K562 (cell line): ENCODE measurements at regions not wholly inside any gene's neighbourhood (a gene's known extent, or its start where the extent isn't known, plus 50 kb on each side); places are given as distances from the start of the nearest gene placed in this dataset.

Source experiments
- ATAC-seq: fragments of 200-7000 bp; cut with Tn5 transposase; 3 replicates; pipeline ENCODE4 v1.9.1; 2020; ENCODE audit warnings: moderate library complexity
- BruUV-seq: library from RNA; stranded (reverse); fragments of 400-500 nt; replicated peaks from 2 replicates; lab custom pipeline; 2021; lab: Mats Ljungman, UMichigan
- CTCF ChIA-PET: fragments of 300-600 bp; formaldehyde crosslinking; extraction: SDS; loops from one replicate; lab custom pipeline; 2021; ENCODE audit warnings: low intra/inter-chr PET ratio; lab: Yijun Ruan, JAX
- POLR2A ChIA-PET: fragments of 300-600, 350-650 bp; sonication (Branson Sonifier 250); formaldehyde crosslinking; extraction: SDS; loops from one replicate; lab custom pipeline; 2021; ENCODE audit warnings: antibody characterized with exemption, inconsistent platforms; lab: Yijun Ruan, JAX
- DNase-seq, 4 experiments: peaks; one replicate each; pipeline versions ENCODE4 v3.0.0 to v3.0.0-alpha.2; 2011 to 2018; ENCODE audit warnings: low spot score in 3 of 4, mixed read lengths in 3 of 4; ENCODE audit errors: extremely low read depth in 1 of 4
- FAIRE-seq: peaks from 2 replicates; lab custom pipeline; 2011; peaks lifted over from hg19 to GRCh38; lab: Jason Lieb, UNC
- H2AFZ ChIP-seq: 2 replicates; pipeline ENCODE4 v1.6.0; 2011; ENCODE audit warnings: low read depth, low read length, control low read depth, inconsistent platforms
- H3K27ac ChIP-seq: fragments of 200-600 bp; 3 replicates; pipeline ENCODE4 v1.8.0; 2011; ENCODE audit warnings: low read depth, mild to moderate bottlenecking, control low read depth, inconsistent platforms, low read length, moderate library complexity, mixed read lengths; ENCODE audit errors: extremely low read depth
- H3K27me3 ChIP-seq, 2 experiments: fragments of 300-600 bp in 1 of 2; 2 replicates in 1 of 2; 3 replicates in 1 of 2; pipeline versions ENCODE4 v1.6.0 to v1.8.0; 2011; ENCODE audit warnings: inconsistent platforms in 2 of 2, low read length in 2 of 2, mild to moderate bottlenecking in 1 of 2, mixed read lengths in 1 of 2, moderate library complexity in 1 of 2; ENCODE audit not compliant: control insufficient read depth in 2 of 2, insufficient read depth in 2 of 2
- H3K36me3 ChIP-seq: fragments of 300-600 bp; 3 replicates; pipeline ENCODE4 v1.8.0; 2011; ENCODE audit warnings: mild to moderate bottlenecking, low read length, inconsistent platforms; ENCODE audit not compliant: control insufficient read depth, insufficient read depth
- H3K4me1 ChIP-seq, 2 experiments: fragments of 200-600 bp in 1 of 2; replicated peaks in 1 of 2; 2 replicates in 1 of 2; 3 replicates in 1 of 2; pipeline versions ENCODE4 v1.5.1 to v1.8.0; 2011; ENCODE audit warnings: inconsistent platforms in 2 of 2, low read length in 2 of 2, mild to moderate bottlenecking in 1 of 2, mixed read lengths in 1 of 2, moderate library complexity in 1 of 2; ENCODE audit not compliant: control insufficient read depth in 2 of 2, insufficient read depth in 2 of 2
- H3K4me2 ChIP-seq: 2 replicates; pipeline ENCODE4 v1.6.1; 2011; ENCODE audit warnings: low read length, control low read depth, inconsistent platforms, mixed read lengths; ENCODE audit not compliant: insufficient read depth
- H3K4me3 ChIP-seq: fragments of 200-600 bp; sonication (generic), shearing (Covaris generic); 2 replicates; pipeline ENCODE4 v1.5.1; 2016; ENCODE audit warnings: control low read depth, inconsistent platforms
- H3K79me2 ChIP-seq: fragments of 200-600 bp; 3 replicates; pipeline ENCODE4 v1.8.0; 2011; ENCODE audit warnings: low read length, inconsistent platforms; ENCODE audit not compliant: control insufficient read depth, insufficient read depth
- H3K9ac ChIP-seq, 2 experiments: 2 replicates each; pipeline versions ENCODE4 v1.6.0 to v1.6.1; 2011; ENCODE audit warnings: low read depth in 2 of 2, low read length in 2 of 2, control low read depth in 1 of 2, inconsistent platforms in 1 of 2, mild to moderate bottlenecking in 1 of 2, mixed read lengths in 1 of 2; ENCODE audit not compliant: insufficient read depth in 1 of 2
- H3K9me1 ChIP-seq: one replicate; pipeline ENCODE4 v1.6.0; 2011; ENCODE audit warnings: inconsistent platforms, mild to moderate bottlenecking, low read length, moderate library complexity; ENCODE audit not compliant: control insufficient read depth, insufficient read depth
- H3K9me3 ChIP-seq: replicated peaks from 2 replicates; pipeline ENCODE4 v1.5.1; 2011; ENCODE audit warnings: low read depth, low read length, inconsistent platforms; ENCODE audit not compliant: control insufficient read depth, insufficient read depth
- H4K20me1 ChIP-seq: replicated peaks from 2 replicates; pipeline ENCODE4 v1.6.1; 2011; ENCODE audit warnings: low read length, inconsistent platforms, mixed read lengths; ENCODE audit not compliant: control insufficient read depth, insufficient read depth
- BRD4 ChIP-seq: fragments of 200-600 bp; sonication (generic); IDR thresholded peaks from 2 replicates; pipeline ENCODE4 v1.6.1; 2017; ENCODE audit warnings: inconsistent platforms
- CBFA2T2 ChIP-seq: fragments of 450-650 bp; conservative IDR thresholded peaks from 2 replicates; pipeline ENCODE4 v1.6.1; 2017; ENCODE audit warnings: mild to moderate bottlenecking
- DNMT1 ChIP-seq: fragments of 450-650 bp; IDR thresholded peaks from 2 replicates; pipeline ENCODE4 v1.6.1; 2016; ENCODE audit warnings: antibody characterized with exemption, mild to moderate bottlenecking
- ELF1 ChIP-seq: fragments of 200-800 bp; sonication (Bioruptor generic); IDR thresholded peaks from 2 replicates; pipeline ENCODE4 v1.6.1; 2016; ENCODE audit warnings: missing genetic modification characterization, missing compliant biosample characterization
- HNRNPH1 ChIP-seq: fragments of 200-400 bp; formaldehyde crosslinking; optimal IDR thresholded peaks from 2 replicates; pipeline ENCODE3; 2017; ENCODE audit warnings: low read depth, mild to moderate bottlenecking, low read length, moderate library complexity
- ILF3 ChIP-seq: fragments of 450-650 bp; IDR thresholded peaks from 2 replicates; pipeline ENCODE4 v1.6.1; 2018; ENCODE audit warnings: antibody characterized with exemption, mild to moderate bottlenecking, moderate library complexity, borderline replicate concordance
- NBN ChIP-seq: fragments of 450-650 bp; IDR thresholded peaks from 2 replicates; pipeline ENCODE4 v1.6.1; 2016; ENCODE audit warnings: low read depth, mild to moderate bottlenecking
- ZNF263 ChIP-seq: sonication (generic); formaldehyde crosslinking; IDR thresholded peaks from 2 replicates; pipeline ENCODE4 v1.8.0; 2022; ENCODE audit warnings: mild to moderate bottlenecking, missing genetic modification reagents, borderline replicate concordance
- WGBS: fragments of 100-300 bp; shearing (Covaris generic); methylation state at CpG from one replicate; pipeline ENCODE4 v1.1.6; 2016; ENCODE audit warnings: low coverage, mixed read lengths; ENCODE audit not compliant: insufficient coverage; ENCODE audit errors: missing lambda C conversion rate; 5-methylcytosine and 5-hydroxymethylcytosine counted together
- in situ Hi-C: fragments of 300-500 bp; cut with MboI; formaldehyde crosslinking; loops from 4 replicates; pipeline ENCODE4 v1.15.0; 2018; ENCODE audit warnings: inconsistent platforms, mixed read lengths
- intact Hi-C: fragments of 100-400 bp; cut with micrococcal nuclease; formaldehyde crosslinking; loops from 2 replicates; pipeline ENCODE4 v1.14.2; 2022
- TF ChIP-seq, protein P1 (sequence below): fragments of 200-800 bp; sonication (Bioruptor generic); IDR thresholded peaks from 2 replicates; pipeline ENCODE4 v1.6.1; 2017; ENCODE audit warnings: missing genetic modification characterization, missing compliant biosample characterization
- TF ChIP-seq, protein P2 (sequence below), 3 experiments: fragments of 200-800 bp in 1 of 3; fragments of 250-450 bp in 1 of 3; fragments of 450-650 bp in 1 of 3; sonication (Bioruptor Pico) in 1 of 3; sonication (Bioruptor generic) in 1 of 3; formaldehyde crosslinking in 1 of 3; IDR thresholded peaks; 2 replicates each; pipeline versions ENCODE4 v1.6.1 to v1.8.0; 2016 to 2022; ENCODE audit warnings: mild to moderate bottlenecking in 2 of 3, missing genetic modification characterization in 2 of 3, missing compliant biosample characterization in 1 of 3, moderate library complexity in 1 of 3

DNA sequence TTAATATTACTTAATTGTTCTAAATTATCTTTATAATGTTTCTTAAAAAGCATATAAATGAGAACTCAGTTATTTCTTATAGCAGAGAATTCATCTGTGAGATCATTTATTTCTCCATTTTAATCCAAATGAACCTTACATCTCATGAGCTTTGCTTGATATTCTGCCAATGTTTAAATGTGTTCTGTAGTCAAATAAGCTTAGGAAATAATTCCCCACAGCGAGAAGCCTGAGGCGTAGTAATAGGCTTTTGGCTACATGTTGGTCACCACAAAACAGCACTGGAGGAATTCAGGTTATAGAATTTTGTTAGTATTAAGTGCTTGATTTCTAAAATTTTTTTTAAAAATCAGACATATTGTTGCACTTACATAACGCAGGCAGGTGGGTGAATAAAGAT lies 585.3 kb upstream of the RORB start:
- H3K27me3 ChIP-seq, result no peaks in the 10 kb centered on the region
- in situ Hi-C loops (no loop called here), intact Hi-C loops (no loop called here)
- H3K9ac ChIP-seq, result no peak overlapping the region
- DNase-seq (no peak), FAIRE-seq (no peak), ATAC-seq (no peak)
- no peaks in the 10 kb centered on the region for H3K4me1 ChIP-seq
- no peaks in the 10 kb centered on the region for H3K9me1 ChIP-seq
- no peak overlapping the region for H3K27ac ChIP-seq
- H3K4me3 ChIP-seq, result no peak overlapping the region
- H2AFZ ChIP-seq, result no peak overlapping the region
- no peak for TF ChIP-seq CBFA2T2
- no peak for TF ChIP-seq ILF3
- TF ChIP-seq, protein P1, sequence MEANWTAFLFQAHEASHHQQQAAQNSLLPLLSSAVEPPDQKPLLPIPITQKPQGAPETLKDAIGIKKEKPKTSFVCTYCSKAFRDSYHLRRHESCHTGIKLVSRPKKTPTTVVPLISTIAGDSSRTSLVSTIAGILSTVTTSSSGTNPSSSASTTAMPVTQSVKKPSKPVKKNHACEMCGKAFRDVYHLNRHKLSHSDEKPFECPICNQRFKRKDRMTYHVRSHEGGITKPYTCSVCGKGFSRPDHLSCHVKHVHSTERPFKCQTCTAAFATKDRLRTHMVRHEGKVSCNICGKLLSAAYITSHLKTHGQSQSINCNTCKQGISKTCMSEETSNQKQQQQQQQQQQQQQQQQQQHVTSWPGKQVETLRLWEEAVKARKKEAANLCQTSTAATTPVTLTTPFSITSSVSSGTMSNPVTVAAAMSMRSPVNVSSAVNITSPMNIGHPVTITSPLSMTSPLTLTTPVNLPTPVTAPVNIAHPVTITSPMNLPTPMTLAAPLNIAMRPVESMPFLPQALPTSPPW (CRISPR knock-in tag), result no peak
- TF ChIP-seq DNMT1, result no peak
- TF ChIP-seq ELF1, result no peak
- no peak for TF ChIP-seq BRD4
- TF ChIP-seq, protein P2, sequence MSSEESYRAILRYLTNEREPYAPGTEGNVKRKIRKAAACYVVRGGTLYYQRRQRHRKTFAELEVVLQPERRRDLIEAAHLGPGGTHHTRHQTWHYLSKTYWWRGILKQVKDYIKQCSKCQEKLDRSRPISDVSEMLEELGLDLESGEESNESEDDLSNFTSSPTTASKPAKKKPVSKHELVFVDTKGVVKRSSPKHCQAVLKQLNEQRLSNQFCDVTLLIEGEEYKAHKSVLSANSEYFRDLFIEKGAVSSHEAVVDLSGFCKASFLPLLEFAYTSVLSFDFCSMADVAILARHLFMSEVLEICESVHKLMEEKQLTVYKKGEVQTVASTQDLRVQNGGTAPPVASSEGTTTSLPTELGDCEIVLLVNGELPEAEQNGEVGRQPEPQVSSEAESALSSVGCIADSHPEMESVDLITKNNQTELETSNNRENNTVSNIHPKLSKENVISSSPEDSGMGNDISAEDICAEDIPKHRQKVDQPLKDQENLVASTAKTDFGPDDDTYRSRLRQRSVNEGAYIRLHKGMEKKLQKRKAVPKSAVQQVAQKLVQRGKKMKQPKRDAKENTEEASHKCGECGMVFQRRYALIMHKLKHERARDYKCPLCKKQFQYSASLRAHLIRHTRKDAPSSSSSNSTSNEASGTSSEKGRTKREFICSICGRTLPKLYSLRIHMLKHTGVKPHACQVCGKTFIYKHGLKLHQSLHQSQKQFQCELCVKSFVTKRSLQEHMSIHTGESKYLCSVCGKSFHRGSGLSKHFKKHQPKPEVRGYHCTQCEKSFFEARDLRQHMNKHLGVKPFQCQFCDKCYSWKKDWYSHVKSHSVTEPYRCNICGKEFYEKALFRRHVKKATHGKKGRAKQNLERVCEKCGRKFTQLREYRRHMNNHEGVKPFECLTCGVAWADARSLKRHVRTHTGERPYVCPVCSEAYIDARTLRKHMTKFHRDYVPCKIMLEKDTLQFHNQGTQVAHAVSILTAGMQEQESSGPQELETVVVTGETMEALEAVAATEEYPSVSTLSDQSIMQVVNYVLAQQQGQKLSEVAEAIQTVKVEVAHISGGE (CRISPR knock-in tag; IDR thresholded peaks at IDR 0.05), result no peak
- TF ChIP-seq ZNF263, result no peak
- TF ChIP-seq HNRNPH1, result no peak
- TF ChIP-seq NBN, result no peak
- ChIA-PET POLR2A (no interaction called here), CTCF (no interaction called here)
- no TSS peak for BruUV-seq
- H3K79me2 ChIP-seq, result no peaks in the 10 kb centered on the region
- H4K20me1 ChIP-seq, result no peaks in the 10 kb centered on the region
- H3K9me3 ChIP-seq, result no peaks in the 10 kb centered on the region
- H3K4me2 ChIP-seq, result no peak overlapping the region
- WGBS, result 88% methylated on average over 3 of the region's 3 CpGs
- no peaks in the 10 kb centered on the region for H3K36me3 ChIP-seq
